Skeletal muscle tissue (tissue), 3 donors: ENCODE measurements at regions not wholly inside any gene's neighbourhood (a gene's known extent, or its start where the extent isn't known, plus 50 kb on each side); places are given as distances from the start of the nearest gene placed in this dataset.
"Not testable (repeated sequence)": the region's sequence is repeated elsewhere in the genome, so short reads cannot be mapped to it uniquely, and the experiment has no call there.

Experiments used
- H3K27ac ChIP-seq: one replicate; pipeline ENCODE4 v1.7.0; 2013; ENCODE audit warnings: mild to moderate bottlenecking, low read depth, low read length, inconsistent platforms
- H3K27me3 ChIP-seq, 3 donors: one replicate each; pipeline ENCODE4 v1.7.0; 2013; ENCODE audit warnings: low read length in 3 of 3; ENCODE audit not compliant: control insufficient read depth in 3 of 3, insufficient read depth in 3 of 3
- H3K36me3 ChIP-seq, 3 donors: one replicate each; pipeline ENCODE4 v1.7.0; 2013; ENCODE audit warnings: low read length in 3 of 3; ENCODE audit not compliant: control insufficient read depth in 3 of 3, insufficient read depth in 3 of 3
- H3K4me1 ChIP-seq, 3 donors: one replicate each; pipeline ENCODE4 v1.7.0; 2013; ENCODE audit warnings: low read length in 3 of 3, mild to moderate bottlenecking in 3 of 3; ENCODE audit not compliant: control insufficient read depth in 3 of 3, insufficient read depth in 3 of 3
- H3K4me3 ChIP-seq, 3 donors: one replicate each; pipeline ENCODE4 v1.7.0; 2013; ENCODE audit warnings: low read length in 3 of 3
- H3K9ac ChIP-seq, 3 donors: one replicate each; pipeline ENCODE4 v1.7.0; 2013; ENCODE audit warnings: low read length in 3 of 3, mild to moderate bottlenecking in 3 of 3, moderate library complexity in 2 of 3, low read depth in 1 of 3
- H3K9me3 ChIP-seq, 3 donors: one replicate each; pipeline ENCODE4 v1.7.0; 2013; ENCODE audit warnings: low read length in 3 of 3; ENCODE audit not compliant: control insufficient read depth in 3 of 3
- donor health status: Osteomylitis.

GRCh38 chr5:143968071-143968878 lies 156.3 kb downstream of the HMHB1 start:
- no peak overlapping the region for H3K27ac ChIP-seq
- no peaks in the 10 kb centered on the region for H3K9me3 ChIP-seq
- H3K36me3 ChIP-seq: no peaks in the 10 kb centered on the region
- no peak overlapping the region for H3K9ac ChIP-seq
- H3K4me1 ChIP-seq: no peaks in the 10 kb centered on the region
- no peaks in the 10 kb centered on the region for H3K27me3 ChIP-seq
- H3K4me3 ChIP-seq: no peak overlapping the region

GRCh38 chr5:143970159-143970558 lies 158.2 kb downstream of the HMHB1 start:
- Histone ChIP-seq H3K9me3 (no peaks in the 10 kb centered on the region), H3K4me1 (no peaks in the 10 kb centered on the region), H3K9ac (no peak overlapping the region), H3K4me3 (no peak overlapping the region), H3K27ac (no peak overlapping the region), H3K27me3 (no peaks in the 10 kb centered on the region), H3K36me3 (no peaks in the 10 kb centered on the region)

DNA sequence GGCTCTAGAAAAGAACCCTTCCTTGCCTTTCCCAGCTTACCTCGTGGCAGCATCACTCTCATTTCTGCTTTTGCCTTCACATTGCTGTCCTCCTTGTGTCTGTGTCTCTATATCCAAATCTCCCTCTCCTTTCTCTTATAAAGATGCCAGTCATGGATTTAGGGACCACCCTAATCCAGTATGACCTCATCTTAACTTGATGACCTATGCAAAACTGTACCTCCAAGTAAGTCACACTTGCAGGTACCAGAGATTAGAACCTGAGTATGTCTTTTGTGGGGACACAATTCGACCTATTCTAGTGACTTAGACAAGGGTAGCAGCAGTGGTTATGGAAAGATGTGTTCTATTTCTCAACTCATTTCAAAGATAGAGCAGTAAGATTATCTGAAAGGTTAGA lies 160.1 kb downstream of the HMHB1 start:
- no peak overlapping the region for H3K27ac ChIP-seq
- H3K9me3 ChIP-seq: no peaks in the 10 kb centered on the region
- no peak overlapping the region for H3K9ac ChIP-seq
- H3K36me3 ChIP-seq: no peaks in the 10 kb centered on the region
- no peaks in the 10 kb centered on the region for H3K4me1 ChIP-seq
- no peak overlapping the region for H3K4me3 ChIP-seq
- H3K27me3 ChIP-seq: no peaks in the 10 kb centered on the region

DNA sequence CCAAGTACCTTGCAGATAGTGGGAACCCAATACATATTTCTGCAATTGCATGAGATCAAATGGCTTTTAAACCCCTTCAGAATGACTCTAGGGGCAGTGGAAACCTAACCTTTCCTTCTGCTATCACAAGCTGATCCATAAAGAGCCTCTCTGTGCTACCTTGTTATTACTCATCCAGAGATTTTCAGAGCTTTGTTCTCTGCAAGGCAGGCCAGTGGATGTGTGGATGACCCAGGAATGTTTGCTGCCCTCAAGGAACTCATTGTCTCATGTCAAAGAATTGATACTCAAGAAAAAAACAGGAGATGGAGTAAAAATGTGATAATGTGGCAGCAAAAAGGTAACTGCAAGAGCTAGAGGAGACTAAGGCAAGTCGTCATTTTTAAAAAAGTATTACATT lies 164.1 kb downstream of the HMHB1 start:
- Histone ChIP-seq H3K4me3 (no peak overlapping the region), H3K4me1 (no peaks in the 10 kb centered on the region), H3K9me3 (no peaks in the 10 kb centered on the region), H3K9ac (no peak overlapping the region), H3K36me3 (no peaks in the 10 kb centered on the region), H3K27me3 (no peaks in the 10 kb centered on the region), H3K27ac (no peak overlapping the region)

DNA sequence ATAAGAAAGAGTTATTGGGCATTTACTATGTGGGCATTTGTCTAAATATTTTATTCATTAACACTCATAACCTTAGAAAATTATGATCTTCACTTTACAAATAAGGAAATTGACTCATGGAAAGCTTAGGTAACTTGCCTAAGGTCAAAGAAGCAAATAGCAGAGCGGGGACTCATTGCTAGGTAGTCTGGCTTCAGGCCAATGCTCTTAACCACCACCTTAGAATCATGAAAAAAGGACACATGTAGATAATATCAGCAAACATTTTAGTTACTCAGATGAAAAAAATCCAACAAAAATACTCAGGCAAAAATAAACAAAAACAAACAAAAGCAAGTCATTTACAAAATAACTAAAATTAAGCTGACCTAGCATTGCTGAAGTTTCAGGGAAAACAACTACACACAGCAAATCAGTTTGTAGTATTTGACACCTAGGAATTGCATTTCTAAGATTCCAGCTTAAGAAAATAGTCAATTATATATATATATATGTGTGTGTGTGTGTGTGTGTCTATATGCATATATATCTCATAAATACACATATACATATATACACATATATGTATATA lies 166.0 kb downstream of the HMHB1 start:
- Histone ChIP-seq H3K4me1 (no peaks in the 10 kb centered on the region), H3K36me3 (no peaks in the 10 kb centered on the region), H3K9ac (no peak overlapping the region), H3K9me3 (no peaks in the 10 kb centered on the region), H3K27me3 (no peaks in the 10 kb centered on the region), H3K4me3 (no peak overlapping the region), H3K27ac (no peak overlapping the region)

DNA sequence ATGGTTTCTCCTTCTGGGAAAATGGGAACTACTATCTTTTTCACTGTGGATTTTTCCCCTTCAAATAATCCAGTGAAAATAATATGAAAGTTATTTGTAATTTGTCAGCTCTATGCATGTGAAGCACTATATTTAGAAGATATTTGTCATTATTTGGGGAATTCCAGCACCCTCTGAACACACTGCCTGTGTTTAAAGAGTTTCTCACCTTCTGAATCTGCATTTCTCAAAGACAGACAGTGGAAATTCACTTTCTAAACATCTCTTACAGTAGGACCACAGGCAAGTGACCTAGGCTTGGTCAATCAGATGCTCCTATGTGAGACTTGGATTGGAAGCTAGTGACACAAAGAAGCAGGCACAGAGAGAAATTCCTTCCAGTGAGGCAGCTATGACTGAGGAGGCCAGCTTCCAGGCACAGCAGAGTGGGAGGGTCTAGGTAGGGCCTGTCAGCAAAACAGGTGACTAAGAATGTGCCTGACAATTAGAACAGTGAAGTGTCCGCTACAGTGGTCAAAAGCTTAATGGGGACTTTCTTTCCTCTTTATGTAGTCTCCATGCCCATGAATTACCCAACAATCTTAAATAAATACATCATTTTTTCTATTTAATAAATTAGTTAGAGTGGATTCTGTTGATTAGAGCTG lies 167.2 kb downstream of the HMHB1 start:
- Histone ChIP-seq H3K4me1 (no peaks in the 10 kb centered on the region), H3K9ac (no peak overlapping the region), H3K27ac (no peak overlapping the region), H3K4me3 (no peak overlapping the region), H3K9me3 (no peaks in the 10 kb centered on the region), H3K27me3 (no peaks in the 10 kb centered on the region), H3K36me3 (no peaks in the 10 kb centered on the region)

- Histone ChIP-seq H3K4me3 (no peak overlapping the region), H3K27me3 (no peaks in the 10 kb centered on the region), H3K36me3 (no peaks in the 10 kb centered on the region), H3K4me1 (no peaks in the 10 kb centered on the region), H3K9ac (no peak overlapping the region), H3K27ac (no peak overlapping the region), H3K9me3 (no peaks in the 10 kb centered on the region)
Observed at GRCh38 chr5:143980506-143980905, 168.5 kb downstream of the HMHB1 start.

DNA sequence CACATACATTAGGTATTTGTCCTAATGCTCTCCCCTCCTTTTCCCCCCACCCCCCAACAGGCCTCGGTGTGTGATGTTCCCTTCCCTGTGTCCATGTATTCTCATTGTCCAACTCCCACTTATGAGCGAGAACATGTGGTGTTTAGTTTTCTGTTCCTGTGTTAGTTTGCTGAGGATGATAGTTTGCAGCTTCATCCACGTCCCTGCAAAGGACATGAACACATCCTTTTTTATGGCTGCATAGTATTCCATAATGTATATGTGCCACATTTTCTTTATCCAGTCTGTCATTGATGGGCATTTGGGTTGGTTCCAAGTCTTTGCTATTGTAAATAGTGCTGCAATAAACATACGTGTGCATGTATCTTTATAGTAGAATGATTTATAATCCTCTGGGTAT lies 171.0 kb downstream of the HMHB1 start:
- H3K36me3 ChIP-seq, H3K27me3 ChIP-seq, H3K4me3 ChIP-seq, H3K4me1 ChIP-seq, H3K9me3 ChIP-seq, H3K27ac ChIP-seq, H3K9ac ChIP-seq: not testable (repeated sequence)

DNA sequence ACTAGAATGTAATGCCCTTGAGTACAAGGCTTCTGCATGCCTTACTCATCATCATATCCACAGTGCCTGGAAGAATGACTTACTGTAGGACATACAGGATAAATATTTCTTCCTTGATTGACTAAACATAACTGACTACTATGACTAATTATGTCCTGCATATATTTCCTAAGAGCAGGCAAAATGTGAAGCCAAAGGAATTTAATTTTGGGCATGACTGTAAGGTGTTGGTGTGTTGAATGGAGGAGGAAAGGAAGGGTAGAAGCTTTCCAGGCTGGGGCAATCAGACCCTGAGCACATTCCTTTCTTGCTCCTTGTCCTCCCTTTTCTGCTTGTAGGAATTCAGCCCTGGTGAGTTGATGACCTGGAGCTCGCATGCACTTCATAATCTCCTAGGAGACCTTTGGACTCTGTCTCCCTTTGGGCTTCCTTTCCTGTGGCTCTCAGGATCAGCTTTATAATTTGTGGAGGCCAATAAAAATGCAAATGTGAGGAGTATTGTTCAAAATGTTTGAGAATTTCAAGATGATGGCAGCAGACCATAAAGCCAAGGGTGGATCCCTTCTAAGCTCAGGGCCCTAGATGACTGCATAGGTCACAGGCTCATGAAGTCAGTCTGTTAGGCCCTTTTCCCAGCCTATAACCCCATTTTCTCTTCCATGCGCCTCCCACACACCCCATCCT lies 174.0 kb downstream of the HMHB1 start:
- H3K27me3 ChIP-seq: no peaks in the 10 kb centered on the region
- H3K36me3 ChIP-seq: no peaks in the 10 kb centered on the region
- H3K4me3 ChIP-seq: no peak overlapping the region
- no peak overlapping the region for H3K9ac ChIP-seq
- H3K27ac ChIP-seq: no peak overlapping the region
- H3K4me1 ChIP-seq: no peaks in the 10 kb centered on the region
- H3K9me3 ChIP-seq: no peaks in the 10 kb centered on the region
